GM12878 (cell line): ENCODE measurements at regions not wholly inside any gene's neighbourhood (a gene's known extent, or its start where the extent isn't known, plus 50 kb on each side); places are given as distances from the start of the nearest gene placed in this dataset.

ENCODE experiments used
- ATF3 ChIP-seq: IDR thresholded peaks from 2 replicates; pipeline ENCODE4 v1.6.1; 2011; ENCODE audit warnings: low read depth, mild to moderate bottlenecking, low read length, moderate library complexity, borderline replicate concordance; ENCODE audit errors: extremely low read depth
- ZBTB11 ChIP-seq: fragments of 450-650 bp; formaldehyde crosslinking; IDR thresholded peaks from 2 replicates; pipeline ENCODE4 v1.5.0; 2022; ENCODE audit warnings: mild to moderate bottlenecking, missing genetic modification characterization
- TF ChIP-seq, protein P1 (sequence below): fragments of 450-650 bp; IDR thresholded peaks from 2 replicates; pipeline ENCODE4 v1.6.1; 2017; ENCODE audit warnings: mild to moderate bottlenecking, moderate library complexity
- TF ChIP-seq, protein P2 (sequence below): fragments of 450-650 bp; IDR thresholded peaks from 2 replicates; pipeline ENCODE4 v1.6.1; 2017; ENCODE audit warnings: mild to moderate bottlenecking, low read depth, inconsistent platforms; ENCODE audit not compliant: poor library complexity, severe bottlenecking

DNA sequence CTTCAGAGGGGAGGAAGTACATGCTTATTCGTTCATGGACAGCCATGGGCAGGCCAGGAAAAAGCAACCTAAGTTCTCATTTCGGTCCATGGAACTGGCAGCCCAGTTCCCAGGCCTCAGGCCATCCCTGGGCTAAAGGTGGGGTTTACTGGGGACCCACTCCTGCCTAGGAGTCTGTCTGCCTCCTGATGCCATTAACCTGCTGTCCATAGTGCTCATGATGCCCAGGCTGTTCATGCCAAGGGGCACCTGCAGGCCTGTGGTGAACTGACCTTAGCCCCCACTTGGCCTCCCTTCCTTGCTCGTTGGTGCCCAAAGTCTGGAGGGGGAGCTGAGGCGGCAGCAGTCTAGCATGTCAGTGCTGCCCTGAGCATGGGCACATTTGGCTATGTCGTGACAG lies 450.2 kb upstream of the MBL2 start (continued):
- TF ChIP-seq, protein P1, sequence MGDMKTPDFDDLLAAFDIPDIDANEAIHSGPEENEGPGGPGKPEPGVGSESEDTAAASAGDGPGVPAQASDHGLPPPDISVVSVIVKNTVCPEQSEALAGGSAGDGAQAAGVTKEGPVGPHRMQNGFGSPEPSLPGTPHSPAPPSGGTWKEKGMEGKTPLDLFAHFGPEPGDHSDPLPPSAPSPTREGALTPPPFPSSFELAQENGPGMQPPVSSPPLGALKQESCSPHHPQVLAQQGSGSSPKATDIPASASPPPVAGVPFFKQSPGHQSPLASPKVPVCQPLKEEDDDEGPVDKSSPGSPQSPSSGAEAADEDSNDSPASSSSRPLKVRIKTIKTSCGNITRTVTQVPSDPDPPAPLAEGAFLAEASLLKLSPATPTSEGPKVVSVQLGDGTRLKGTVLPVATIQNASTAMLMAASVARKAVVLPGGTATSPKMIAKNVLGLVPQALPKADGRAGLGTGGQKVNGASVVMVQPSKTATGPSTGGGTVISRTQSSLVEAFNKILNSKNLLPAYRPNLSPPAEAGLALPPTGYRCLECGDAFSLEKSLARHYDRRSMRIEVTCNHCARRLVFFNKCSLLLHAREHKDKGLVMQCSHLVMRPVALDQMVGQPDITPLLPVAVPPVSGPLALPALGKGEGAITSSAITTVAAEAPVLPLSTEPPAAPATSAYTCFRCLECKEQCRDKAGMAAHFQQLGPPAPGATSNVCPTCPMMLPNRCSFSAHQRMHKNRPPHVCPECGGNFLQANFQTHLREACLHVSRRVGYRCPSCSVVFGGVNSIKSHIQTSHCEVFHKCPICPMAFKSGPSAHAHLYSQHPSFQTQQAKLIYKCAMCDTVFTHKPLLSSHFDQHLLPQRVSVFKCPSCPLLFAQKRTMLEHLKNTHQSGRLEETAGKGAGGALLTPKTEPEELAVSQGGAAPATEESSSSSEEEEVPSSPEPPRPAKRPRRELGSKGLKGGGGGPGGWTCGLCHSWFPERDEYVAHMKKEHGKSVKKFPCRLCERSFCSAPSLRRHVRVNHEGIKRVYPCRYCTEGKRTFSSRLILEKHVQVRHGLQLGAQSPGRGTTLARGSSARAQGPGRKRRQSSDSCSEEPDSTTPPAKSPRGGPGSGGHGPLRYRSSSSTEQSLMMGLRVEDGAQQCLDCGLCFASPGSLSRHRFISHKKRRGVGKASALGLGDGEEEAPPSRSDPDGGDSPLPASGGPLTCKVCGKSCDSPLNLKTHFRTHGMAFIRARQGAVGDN = no peak
- TF ChIP-seq ATF3 (no peak), ZBTB11 (CRISPR knock-in tag) (no peak)
- TF ChIP-seq, protein P2, sequence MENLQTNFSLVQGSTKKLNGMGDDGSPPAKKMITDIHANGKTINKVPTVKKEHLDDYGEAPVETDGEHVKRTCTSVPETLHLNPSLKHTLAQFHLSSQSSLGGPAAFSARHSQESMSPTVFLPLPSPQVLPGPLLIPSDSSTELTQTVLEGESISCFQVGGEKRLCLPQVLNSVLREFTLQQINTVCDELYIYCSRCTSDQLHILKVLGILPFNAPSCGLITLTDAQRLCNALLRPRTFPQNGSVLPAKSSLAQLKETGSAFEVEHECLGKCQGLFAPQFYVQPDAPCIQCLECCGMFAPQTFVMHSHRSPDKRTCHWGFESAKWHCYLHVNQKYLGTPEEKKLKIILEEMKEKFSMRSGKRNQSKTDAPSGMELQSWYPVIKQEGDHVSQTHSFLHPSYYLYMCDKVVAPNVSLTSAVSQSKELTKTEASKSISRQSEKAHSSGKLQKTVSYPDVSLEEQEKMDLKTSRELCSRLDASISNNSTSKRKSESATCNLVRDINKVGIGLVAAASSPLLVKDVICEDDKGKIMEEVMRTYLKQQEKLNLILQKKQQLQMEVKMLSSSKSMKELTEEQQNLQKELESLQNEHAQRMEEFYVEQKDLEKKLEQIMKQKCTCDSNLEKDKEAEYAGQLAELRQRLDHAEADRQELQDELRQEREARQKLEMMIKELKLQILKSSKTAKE = no peak
